NCI-H774 (cell line): ENCODE measurements at regions not wholly inside any gene's neighbourhood (a gene's known extent, or its start where the extent isn't known, plus 50 kb on each side); places are given as distances from the start of the nearest gene placed in this dataset.
"Not testable (repeated sequence)": the region's sequence is repeated elsewhere in the genome, so short reads cannot be mapped to it uniquely, and the experiment has no call there.

Source experiments
- DNase-seq: peaks from one replicate; lab custom pipeline; 2025; lab: John Stamatoyannopoulos, UW

DNA sequence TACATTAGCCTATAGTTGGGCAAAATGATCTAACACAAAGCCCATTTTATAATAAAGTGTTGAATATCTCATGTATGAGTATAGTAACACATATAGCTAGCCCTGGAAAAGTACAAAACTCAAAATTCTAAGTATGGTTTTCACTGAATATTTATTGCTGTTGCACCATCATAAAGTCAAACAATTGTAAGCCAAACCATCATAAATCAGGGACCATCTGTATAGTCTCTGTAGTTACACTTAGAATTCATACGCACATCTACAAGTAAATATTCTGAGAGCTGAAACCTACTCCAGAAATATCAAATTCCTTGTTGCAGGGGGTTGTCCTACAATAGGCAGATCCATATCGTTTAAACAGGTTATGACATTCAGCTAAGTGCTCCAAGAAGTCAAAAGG lies 817.3 kb downstream of the BCKDHB start:
- no peak for DNase-seq

DNA sequence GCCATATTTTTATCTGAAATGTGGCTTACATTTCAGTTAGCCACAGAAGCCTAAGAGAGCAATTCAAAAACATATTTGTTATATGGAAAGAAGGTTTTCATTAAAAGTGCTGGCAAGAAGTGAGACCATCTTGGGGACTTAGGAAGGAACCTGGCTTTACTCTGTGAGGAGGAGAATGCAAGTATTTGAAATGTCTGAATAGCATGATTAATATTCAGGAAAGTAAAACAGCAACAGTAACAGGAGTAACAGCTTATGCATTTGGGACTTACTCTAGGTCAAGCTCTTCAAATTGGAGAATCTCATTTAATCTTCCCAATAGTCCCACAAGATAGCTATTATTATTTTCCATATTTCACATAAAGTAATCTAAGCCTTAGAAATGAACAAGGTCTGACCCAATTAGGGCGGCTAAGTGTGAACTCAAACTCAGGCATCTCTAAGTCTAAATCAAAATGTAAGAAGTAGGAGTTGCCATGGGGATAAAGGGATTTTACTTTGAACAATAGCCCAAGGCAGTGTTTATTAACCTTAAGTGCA lies 816.5 kb downstream of the BCKDHB start:
- DNase-seq: no peak

DNA sequence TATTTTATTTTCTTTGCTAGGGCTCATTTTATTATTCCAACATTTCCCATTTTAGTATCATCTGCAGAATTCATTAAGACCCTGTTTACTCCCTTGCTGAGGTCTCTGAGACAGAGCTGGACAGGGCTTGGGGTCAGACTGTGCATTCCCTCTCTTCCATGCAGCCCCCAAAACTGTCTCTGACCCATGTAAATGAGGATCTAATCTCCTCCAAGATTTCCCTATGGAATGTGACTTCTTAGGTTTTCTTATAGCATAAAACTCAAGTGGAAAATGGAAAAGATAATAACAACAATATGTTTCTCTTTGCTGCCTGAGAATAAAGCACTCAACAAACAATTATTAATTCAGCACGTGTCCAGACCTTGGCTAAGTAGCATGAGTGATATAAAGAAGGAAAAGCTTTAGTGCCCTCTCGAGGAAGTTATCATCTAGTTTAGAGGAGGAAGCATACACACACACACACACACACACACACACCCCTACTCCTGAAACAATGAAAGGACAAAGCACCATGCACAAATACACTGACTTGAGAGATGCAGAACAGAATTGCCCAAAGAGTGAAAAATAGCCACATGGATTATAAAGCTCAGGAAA lies 815.5 kb downstream of the BCKDHB start:
- no peak for DNase-seq

DNA sequence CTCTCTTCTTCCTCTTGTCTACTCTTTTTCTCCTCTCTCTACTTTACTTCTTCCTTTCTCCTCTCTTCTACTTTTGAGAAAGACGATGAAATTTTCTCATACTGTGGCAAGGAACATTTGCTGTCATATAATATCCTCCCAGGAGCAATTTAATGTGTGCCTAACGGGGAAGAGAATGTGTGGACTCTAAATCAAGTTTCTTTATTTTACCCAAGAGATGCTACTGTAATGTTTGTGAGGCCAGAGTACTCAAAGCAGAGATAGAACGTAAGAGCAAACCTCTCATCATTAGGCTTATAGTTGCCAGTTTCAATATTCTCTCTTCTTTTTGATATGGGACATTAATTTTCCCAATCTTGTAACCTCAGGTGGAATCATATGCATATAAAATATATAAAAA lies 801.4 kb downstream of the BCKDHB start:
- DNase-seq: no peak

DNA sequence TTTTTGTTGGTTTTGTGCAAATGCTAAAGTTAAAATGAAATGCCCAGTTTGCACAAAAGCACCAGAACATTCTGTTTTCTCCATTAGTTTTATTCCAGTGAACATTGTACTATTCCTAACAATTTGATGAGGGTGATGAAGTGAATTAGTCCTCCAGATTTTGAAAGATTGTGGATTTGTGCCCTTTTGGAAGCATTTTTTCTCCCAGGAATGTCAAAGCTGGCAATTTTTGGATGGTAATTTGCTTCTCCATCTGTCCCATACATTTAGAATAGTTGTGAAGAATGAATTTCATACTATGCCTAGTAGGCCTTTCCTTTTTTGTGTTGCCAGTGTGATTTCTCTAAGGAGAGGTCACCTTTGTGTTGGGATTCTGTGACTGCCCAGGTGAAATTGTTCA lies 797.2 kb downstream of the BCKDHB start:
- no peak for DNase-seq

DNA sequence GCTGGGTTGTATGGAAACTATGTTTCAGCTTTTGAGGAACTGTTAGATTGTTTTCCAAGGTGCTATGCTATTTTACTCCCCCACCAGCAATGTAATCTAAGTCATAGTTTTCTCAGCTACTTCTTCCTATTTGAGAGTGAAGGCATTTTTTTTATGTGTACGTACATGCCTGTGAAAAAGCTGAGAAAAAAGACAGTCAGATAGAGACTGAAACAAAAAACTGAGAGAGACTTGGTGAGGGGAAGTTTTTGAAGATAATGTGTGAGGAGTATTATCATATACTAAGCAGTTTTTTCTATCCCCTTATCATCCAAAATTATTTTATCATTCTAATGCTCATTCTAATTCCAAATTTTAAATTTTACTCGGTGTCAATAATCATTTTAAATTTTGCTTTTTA lies 780.0 kb downstream of the BCKDHB start:
- DNase-seq: no peak

DNA sequence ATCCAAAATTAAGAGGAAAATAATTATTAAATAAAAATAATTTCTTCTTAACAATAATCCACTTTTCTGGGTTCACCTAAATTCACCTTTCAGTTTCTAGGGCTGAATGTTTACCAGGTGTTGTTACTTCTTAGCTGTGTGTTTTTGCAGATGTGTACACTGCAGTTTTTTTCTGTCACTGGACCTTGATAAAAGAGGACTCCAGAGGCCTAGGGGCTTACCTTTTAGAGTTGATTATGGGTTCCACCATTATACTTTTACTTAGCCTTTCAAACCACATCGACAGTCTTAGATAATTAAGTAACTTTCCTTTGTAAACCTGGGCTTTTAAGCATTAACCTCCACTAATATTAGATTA lies 766.5 kb downstream of the BCKDHB start:
- DNase-seq: no peak

DNA sequence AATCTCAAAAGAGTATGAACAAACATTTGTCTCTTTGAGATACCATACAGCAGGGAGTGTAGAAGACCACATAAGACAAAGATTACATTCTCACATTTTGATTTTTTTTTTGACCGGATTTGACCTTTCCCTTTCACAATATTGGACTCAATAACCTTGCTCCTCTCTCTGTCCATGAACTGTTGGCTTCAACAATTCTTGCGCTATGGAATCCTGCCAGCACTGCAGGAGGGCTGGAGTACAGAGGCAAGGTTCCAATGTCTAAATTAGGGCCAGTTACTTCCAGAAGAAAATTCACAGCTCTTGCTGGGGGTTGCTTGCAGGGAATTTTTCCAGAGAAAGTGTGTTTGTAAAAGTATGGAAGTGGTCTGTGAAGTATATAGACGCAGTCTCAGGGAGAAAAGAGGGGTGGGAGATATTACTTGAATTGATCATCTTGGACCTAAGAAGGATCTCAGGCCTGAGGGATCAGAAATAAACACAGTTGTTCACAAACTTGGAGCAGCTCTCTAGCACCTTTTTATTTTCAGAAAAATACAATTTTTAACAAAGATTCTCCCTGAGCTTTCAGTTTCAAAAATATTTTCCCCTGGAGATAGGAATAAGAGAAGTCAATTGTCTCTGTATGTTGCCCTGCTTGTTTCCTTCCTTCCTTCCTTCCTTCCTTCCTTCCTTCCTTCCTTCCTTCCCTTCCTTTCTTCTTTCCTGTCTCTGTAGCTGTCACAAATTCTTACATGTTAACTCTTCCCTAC lies 765.9 kb downstream of the BCKDHB start:
- no peak for DNase-seq

DNA sequence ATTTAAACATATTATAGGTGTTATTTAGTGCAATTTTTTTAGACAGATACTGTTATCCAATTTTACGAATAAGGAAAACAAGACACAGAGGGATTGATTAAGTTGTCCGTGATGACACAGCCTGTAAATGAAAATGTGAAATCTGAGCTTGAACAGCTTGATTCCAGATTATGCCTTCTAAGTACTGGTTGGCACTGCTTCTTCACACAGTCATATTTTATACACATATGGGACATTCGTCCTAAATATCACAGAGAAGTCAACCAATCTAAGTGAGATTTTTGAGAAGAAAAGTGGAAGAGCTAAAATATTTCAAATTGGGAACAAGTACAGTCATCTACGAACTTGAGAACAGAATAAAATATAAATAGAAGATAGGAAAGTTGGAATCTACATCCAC lies 756.3 kb downstream of the BCKDHB start:
- no peak for DNase-seq

DNA sequence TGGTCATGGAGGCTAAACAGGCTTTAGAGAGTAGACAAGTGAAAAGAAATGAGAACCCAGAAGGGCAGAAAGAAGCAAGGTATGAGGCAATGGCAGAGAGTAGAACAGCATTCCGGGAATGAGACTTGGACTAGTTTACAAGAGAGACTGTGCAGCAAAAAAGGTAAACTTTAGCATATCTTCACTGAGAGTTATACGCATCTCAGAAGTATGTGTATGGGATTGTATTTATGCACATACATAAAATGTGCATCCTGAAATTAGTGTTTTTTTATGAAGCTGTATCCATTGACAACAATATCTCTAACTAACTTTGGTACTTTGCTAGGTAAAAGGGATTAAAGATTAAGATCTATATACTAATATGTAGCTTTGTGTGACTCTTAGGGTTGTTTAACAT lies 753.6 kb downstream of the BCKDHB start:
- DNase-seq: no peak

DNA sequence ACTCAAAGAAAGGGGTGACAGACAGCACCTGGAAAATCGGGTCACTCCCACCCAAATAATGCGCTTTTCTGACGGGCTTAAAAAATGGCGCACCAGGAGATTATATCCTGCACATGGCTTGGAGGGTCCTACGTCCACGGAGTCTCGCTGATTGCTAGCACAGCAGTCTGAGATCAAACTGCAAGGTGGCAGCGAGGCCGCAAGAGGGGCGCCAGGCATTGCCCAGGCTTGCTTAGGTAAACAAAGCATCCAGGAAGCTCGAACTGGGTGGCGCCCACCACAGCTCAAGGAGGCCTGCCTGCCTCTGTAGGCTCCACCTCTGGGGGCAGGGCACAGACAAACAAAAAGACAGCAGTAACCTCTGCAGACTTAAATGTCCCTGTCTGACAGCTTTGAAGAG lies 741.5 kb downstream of the BCKDHB start:
- not testable (repeated sequence) for DNase-seq

DNA sequence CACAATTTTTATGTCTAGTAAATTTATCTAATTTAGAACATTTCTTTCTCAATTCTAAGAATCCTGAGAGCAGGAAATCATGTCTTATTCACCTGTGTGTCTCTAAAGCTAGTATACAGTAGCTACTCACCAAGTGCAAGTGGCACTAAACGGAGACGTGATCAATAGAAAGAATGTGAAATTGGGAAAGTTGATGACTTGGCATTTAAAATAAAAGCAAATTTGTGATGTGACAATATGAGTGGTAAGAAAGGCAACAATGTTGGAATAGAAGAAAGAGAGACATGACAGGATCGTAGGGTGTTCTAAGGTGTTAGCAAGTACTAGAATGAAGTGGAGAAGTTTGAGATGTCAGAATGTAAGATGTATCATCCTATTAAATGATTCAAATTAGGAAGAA lies 725.9 kb downstream of the BCKDHB start:
- no peak for DNase-seq

DNA sequence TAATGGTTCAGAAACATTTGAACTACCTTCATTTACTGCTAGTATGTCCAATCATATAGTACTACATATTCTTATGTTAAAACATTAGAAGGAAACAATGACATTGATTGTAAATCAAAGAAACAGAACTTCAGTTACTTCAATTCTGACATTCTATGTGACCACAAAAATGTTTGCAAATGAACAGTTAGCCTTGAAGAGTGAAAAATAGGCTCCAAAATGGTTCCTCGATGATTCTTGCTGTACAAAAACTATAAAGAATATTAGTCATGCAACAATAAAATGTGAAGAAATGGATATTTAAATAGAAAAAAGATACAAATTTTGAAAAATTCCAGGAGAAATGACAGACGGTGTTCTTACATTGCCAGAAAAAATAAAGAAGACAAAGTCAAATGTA lies 686.9 kb downstream of the BCKDHB start:
- DNase-seq: no peak

DNA sequence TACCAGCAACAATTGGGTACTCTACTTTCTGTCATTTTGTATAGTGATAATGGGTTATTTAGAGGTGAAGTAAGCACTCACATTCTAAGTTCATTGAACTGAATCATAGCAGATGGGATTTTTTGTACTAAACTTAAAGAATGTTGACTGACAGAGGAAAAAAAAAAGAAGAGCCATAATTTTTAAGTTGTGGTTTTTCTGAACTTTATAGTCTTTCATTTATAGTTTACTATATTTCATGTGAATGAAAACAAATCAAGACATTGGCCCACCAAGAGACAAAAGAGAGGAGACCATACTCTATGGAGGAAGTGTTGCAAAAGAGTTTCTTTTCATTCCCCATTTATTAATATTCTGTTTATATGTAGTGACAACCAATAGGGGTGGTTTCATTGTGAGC lies 685.7 kb downstream of the BCKDHB start:
- DNase-seq: no peak

DNA sequence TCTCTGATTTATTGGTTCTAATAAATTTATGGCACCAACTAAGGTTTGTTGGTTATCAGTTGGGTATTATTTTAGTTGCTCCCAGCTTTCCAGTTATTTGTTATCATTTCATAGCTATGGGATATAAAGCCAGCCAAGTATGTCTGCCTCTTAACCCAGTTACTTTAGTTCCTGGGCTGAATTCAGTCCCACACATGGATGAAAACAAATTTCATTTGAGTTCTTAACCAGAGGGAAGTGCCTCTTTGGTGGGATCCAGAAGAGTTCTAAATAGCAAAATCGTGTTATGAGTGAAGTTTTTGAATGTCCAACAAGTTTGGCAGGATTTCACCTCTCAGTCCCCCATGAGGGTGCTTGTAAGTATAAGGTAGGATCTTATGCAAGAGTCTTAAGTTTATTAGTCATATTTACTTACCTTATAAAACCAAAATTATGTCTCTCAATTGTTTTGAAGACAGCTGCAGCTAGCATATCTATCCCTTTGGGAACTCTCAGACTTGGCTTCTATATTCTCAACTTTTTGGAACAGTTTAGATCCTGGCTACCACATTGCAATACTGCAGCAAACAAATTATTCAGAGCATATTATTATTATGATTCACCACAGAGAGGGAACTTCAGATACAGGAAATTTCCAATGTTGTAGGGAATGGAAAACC lies 683.6 kb downstream of the BCKDHB start:
- no peak for DNase-seq

DNA sequence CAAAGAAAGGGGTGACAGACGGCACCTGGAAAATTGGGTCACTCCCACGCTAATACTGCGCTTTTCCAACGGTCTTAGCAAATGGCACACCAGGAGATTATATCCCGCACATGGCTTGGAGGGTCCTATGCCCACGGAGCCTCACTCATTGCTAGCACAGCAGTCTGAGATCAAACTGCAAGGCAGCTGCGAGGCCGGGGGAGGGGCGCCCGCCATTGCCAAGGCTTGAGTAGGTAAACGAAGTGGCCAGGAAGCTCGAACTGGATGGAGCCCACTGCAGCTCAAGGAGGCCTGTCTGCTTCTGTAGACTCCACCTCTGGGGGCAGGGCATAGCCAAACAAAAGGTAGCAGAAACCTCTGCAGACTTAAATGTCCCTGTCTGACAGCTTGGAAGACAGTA lies 676.8 kb downstream of the BCKDHB start:
- DNase-seq: not testable (repeated sequence)

DNA sequence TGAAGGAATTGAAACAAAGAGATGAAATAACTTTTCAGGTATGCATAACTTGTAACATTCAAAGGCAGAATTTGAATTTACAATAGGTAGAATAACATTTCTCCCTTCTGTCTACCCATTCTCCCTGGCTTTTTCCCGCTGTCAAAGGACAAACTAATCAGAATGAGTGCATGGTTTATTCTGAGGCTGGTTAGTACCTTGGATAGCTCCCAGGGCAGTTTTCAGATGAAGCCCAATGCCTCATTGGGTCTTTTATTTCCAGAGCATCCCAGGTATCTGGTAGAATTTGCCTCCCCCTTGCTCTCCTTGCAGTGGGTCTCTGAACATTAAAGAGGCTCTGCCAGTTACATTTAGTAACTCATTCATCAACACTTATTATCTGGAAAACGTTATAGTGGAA lies 665.5 kb downstream of the BCKDHB start:
- no peak for DNase-seq

DNA sequence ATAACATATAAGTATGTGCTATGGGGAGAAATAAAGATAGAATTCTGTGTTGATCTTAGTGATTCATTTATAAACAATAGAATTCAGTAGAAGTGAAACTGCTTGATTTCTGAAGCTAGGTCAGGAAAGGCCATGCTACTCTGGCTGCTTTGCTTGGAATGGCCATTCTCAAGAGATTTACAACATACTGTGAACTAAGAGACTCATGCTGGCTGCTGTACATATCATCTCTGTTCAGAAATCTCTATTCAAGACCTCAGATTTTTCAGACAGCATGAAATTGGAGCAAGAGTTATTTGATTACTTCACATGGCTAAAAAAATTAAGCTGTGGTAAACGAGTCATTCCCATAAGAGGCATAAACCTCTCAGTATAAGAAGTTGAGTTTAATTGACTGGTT lies 662.6 kb downstream of the BCKDHB start:
- DNase-seq: no peak

DNA sequence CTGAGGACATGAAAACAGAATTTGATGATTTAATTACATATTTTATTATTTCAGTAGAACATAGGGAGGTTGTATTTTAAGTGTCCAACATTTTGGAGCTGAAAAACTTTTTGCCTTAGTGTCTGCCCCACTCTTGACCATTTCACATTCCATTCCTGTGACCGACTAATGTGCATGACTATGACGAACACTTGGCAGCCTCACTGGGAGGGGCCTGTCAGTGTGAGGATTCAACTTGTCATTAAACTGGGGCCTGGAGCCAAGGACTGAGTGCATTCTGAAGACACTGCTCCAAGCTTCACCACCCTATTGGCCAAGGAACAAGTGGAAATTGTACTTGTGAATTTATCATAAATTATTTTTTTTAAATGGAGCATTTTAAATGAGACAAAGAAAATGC lies 661.3 kb downstream of the BCKDHB start:
- DNase-seq: no peak

DNA sequence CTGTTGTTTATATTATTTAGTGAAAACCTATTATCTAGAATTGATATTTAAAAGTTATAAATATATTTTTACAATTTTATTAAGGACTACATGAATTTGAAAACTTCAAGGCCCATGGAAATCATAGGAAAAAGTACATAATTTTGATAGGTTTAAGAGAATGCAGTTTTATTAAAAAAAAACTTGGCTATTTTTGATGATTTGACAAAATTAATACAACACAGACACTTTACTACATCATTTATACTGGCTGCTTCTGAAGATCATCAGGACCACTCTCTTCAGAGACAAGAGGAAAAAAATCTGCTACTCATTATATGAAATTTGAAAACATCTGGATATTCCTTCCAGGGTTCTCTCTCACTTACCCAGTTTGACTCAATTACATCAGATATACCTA lies 637.7 kb downstream of the BCKDHB start:
- DNase-seq: no peak

DNA sequence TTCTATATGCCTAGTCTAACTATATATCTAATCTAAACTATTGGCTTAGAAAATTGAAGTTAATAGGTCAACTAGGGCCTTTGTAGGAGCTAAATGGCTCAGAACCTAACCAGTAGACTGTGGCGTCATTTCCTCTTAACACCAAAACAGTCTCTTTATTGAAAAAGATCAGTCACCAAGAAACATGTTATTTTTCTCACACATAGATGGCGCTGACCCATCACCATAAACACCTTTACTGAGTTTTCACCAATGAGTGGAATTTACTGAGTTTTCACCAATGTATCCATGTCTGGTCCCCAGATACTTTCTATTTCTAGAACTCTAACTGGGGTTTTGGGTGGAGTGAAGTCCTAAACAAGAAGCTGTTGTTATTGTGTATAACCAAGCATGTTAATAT lies 636.0 kb downstream of the BCKDHB start:
- no peak for DNase-seq

DNA sequence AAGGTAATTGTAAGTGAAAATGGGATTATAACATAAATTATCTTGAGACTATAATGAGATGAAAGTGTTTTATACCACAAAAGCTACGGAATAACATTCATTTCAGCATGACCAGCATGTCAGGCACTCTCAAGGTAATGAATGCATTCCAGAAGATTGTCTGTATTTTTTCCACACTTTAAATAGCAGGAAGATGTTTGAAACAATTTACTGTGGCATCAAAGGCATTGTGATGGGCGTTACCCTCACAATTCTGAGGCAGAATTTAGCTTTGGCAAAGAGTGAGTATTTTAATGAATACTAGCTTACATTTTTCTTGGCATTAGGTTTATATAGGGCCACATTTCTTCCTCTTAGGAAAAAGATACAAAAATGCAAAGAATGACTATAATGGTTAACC lies 627.2 kb downstream of the BCKDHB start:
- DNase-seq: no peak

DNA sequence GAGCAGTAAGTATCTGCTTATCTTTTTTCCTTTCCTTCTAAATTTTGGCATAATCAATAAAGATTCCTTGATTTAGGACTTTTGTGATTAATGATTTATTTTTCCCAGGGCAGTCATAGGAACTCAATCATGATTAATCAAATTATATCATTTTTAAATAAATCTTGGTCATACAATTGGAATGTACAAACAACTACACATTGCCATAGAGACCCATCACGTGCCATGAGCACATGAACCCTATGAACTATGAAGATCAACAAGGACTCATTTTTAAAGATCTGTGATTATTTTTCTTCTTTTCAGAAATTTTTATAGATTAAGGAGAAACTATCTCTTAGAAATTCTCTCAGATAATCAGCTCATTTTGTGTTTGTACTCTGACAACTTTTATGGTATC lies 622.4 kb downstream of the BCKDHB start:
- no peak for DNase-seq
